Neuronal stem cell (in vitro differentiated cells): ENCODE measurements at regions not wholly inside any gene's neighbourhood (a gene's known extent, or its start where the extent isn't known, plus 50 kb on each side); places are given as distances from the start of the nearest gene placed in this dataset.

Experiments used
- DNase-seq: peaks from one replicate; pipeline ENCODE4 v3.0.0-alpha.2; 2013; ENCODE audit warnings: low spot score
- H2AFZ ChIP-seq: one replicate; pipeline ENCODE4 v1.6.1; 2013; ENCODE audit warnings: mild to moderate bottlenecking, low read length, inconsistent platforms
- H2AK5ac ChIP-seq: 2 replicates; pipeline ENCODE4 v1.6.1; 2013; ENCODE audit warnings: low read depth, mild to moderate bottlenecking, inconsistent platforms, low read length, moderate library complexity, mixed read lengths
- H2BK120ac ChIP-seq: 2 replicates; pipeline ENCODE4 v1.6.1; 2013; ENCODE audit warnings: low read depth, mild to moderate bottlenecking, inconsistent platforms, low read length, moderate library complexity, mixed read lengths
- H2BK12ac ChIP-seq: one replicate; pipeline ENCODE4 v1.6.1; 2013; ENCODE audit warnings: low read length, inconsistent platforms
- H2BK15ac ChIP-seq: 2 replicates; pipeline ENCODE4 v1.6.1; 2013; ENCODE audit warnings: mild to moderate bottlenecking, low read length, inconsistent platforms, mixed read lengths
- H2BK5ac ChIP-seq: one replicate; pipeline ENCODE4 v1.6.1; 2013; ENCODE audit warnings: inconsistent platforms, mild to moderate bottlenecking, low read length, moderate library complexity
- H3K14ac ChIP-seq: one replicate; pipeline ENCODE4 v1.6.1; 2013; ENCODE audit warnings: low read length, inconsistent platforms
- H3K18ac ChIP-seq: 2 replicates; pipeline ENCODE4 v1.6.1; 2013; ENCODE audit warnings: low read length, inconsistent platforms
- H3K23ac ChIP-seq: 2 replicates; pipeline ENCODE4 v1.6.1; 2013; ENCODE audit warnings: low read depth, mild to moderate bottlenecking, mixed read lengths, low read length, inconsistent platforms; ENCODE audit not compliant: poor library complexity
- H3K27ac ChIP-seq: replicated peaks from 3 replicates; pipeline ENCODE4 v1.5.1; 2013; ENCODE audit warnings: low read length, inconsistent platforms
- H3K27me3 ChIP-seq, 3 experiments: 2 replicates each; pipeline ENCODE4 v1.6.1; 2013; ENCODE audit warnings: low read length in 3 of 3, mild to moderate bottlenecking in 2 of 3, inconsistent platforms in 1 of 3, low read depth in 1 of 3, mixed read lengths in 1 of 3, moderate library complexity in 1 of 3; ENCODE audit not compliant: control insufficient read depth in 3 of 3, insufficient read depth in 3 of 3
- H3K36me3 ChIP-seq, 2 donors: replicated peaks in 1 of 2; 2 replicates each; pipeline ENCODE4 v1.6.1; 2013; ENCODE audit warnings: low read length in 2 of 2; ENCODE audit not compliant: control insufficient read depth in 2 of 2, insufficient read depth in 2 of 2
- H3K4ac ChIP-seq: 2 replicates; pipeline ENCODE4 v1.6.1; 2013; ENCODE audit warnings: inconsistent platforms, mild to moderate bottlenecking, low read length, moderate library complexity
- H3K4me1 ChIP-seq, 2 donors: 1 replicate in 1 of 2; 2 replicates in 1 of 2; pipeline ENCODE4 v1.6.1; 2013; ENCODE audit warnings: low read length in 2 of 2, low read depth in 1 of 2; ENCODE audit not compliant: control insufficient read depth in 2 of 2, insufficient read depth in 1 of 2
- H3K4me2 ChIP-seq: one replicate; pipeline ENCODE4 v1.6.1; 2013; ENCODE audit warnings: mild to moderate bottlenecking, low read length, inconsistent platforms; ENCODE audit not compliant: insufficient read depth, poor library complexity, severe bottlenecking
- H3K4me3 ChIP-seq, 2 donors: 2 replicates each; pipeline ENCODE4 v1.5.1; 2013; ENCODE audit warnings: low read length in 2 of 2, mild to moderate bottlenecking in 2 of 2, inconsistent platforms in 1 of 2, moderate library complexity in 1 of 2
- H3K79me1 ChIP-seq: one replicate; pipeline ENCODE4 v1.6.1; 2013; ENCODE audit warnings: low read depth, mild to moderate bottlenecking, inconsistent platforms, low read length, moderate library complexity
- H3K9ac ChIP-seq: one replicate; pipeline ENCODE4 v1.6.1; 2013; ENCODE audit warnings: mild to moderate bottlenecking, low read depth, low read length, inconsistent platforms; ENCODE audit not compliant: poor library complexity
- H3K9me3 ChIP-seq, 2 donors: replicated peaks in 1 of 2; 2 replicates each; pipeline versions ENCODE3 to v1.6.1; 2013; ENCODE audit warnings: low read length in 2 of 2, mild to moderate bottlenecking in 2 of 2, inconsistent platforms in 1 of 2, low read depth in 1 of 2, mixed read lengths in 1 of 2, moderate library complexity in 1 of 2; ENCODE audit not compliant: control insufficient read depth in 2 of 2, insufficient read depth in 1 of 2
- H4K8ac ChIP-seq: one replicate; pipeline ENCODE4 v1.6.1; 2013; ENCODE audit warnings: low read depth, mild to moderate bottlenecking, inconsistent platforms, low read length, moderate library complexity
- H4K91ac ChIP-seq: one replicate; pipeline ENCODE4 v1.6.1; 2013; ENCODE audit warnings: low read length, low read depth, mild to moderate bottlenecking, inconsistent platforms; ENCODE audit not compliant: poor library complexity
- WGBS, 2 donors: extraction: QIAGEN DNeasy Blood & Tissue Kit; methylation state at CpG; one replicate each; pipeline ENCODE4 v1.1.7; 2013; ENCODE audit warnings: missing lambda C conversion rate in 2 of 2, mixed read lengths in 1 of 2; ENCODE audit not compliant: insufficient read length in 2 of 2, insufficient replicate concordance in 1 of 2; ENCODE audit errors: extremely low coverage in 2 of 2; 5-methylcytosine and 5-hydroxymethylcytosine counted together

GRCh38 chr9:29213417-29214153 is 1640.3 kb upstream of the C9orf72 start, which contains the start of gene LINGO2:
LINGO2 (minus strand) TSS chr9:29213601.
- H2AFZ ChIP-seq: peak within 1 kb of the TSS; percentile 98
- H3K4me1 ChIP-seq: peaks cover 4 to 7% of the 10 kb centered on the region in 2 donors
- H3K9me3 ChIP-seq: no peaks in the 10 kb centered on the region
- peak within 1 kb of the TSS; percentile 18 for H2BK120ac ChIP-seq
- H2AK5ac ChIP-seq: no peak within 1 kb of the TSS
- H4K8ac ChIP-seq: no peak within 1 kb of the TSS
- H2BK12ac ChIP-seq: no peak within 1 kb of the TSS
- peak; percentile 54 for DNase-seq
- no peak within 1 kb of the TSS for H2BK15ac ChIP-seq
- H3K4me2 ChIP-seq: peak within 1 kb of the TSS; percentile 99
- no peak within 1 kb of the TSS for H3K9ac ChIP-seq
- H3K14ac ChIP-seq: no peak within 1 kb of the TSS
- peak within 1 kb of the TSS; percentile 65 to 86 for H3K4me3 ChIP-seq
- peaks cover 0 to 35% (median 34%) of the 10 kb centered on the region in 3 experiments for H3K27me3 ChIP-seq
- no peaks in the 10 kb centered on the region for H3K36me3 ChIP-seq
- peak within 1 kb of the TSS; percentile 90 for H3K18ac ChIP-seq
- no peaks in the 10 kb centered on the region for H3K79me1 ChIP-seq
- WGBS, 2 donors: no CpG with 5 or more reads among the region's 57 CpGs
- H3K27ac ChIP-seq: no peak within 1 kb of the TSS
- H2BK5ac ChIP-seq: no peak within 1 kb of the TSS
- H4K91ac ChIP-seq: no peak within 1 kb of the TSS
- peak within 1 kb of the TSS; percentile 65 for H3K23ac ChIP-seq
- H3K4ac ChIP-seq: no peak within 1 kb of the TSS

- Histone ChIP-seq H3K23ac (no peak overlapping the region), H2BK5ac (no peak overlapping the region), H3K4me2 (peak overlapping the region; percentile 99), H3K14ac (no peak overlapping the region), H2BK12ac (no peak overlapping the region), H2BK15ac (no peak overlapping the region), H2BK120ac (no peak overlapping the region), H3K18ac (peak overlapping the region; percentile 72), H3K27ac (no peak overlapping the region), H2AFZ (peak overlapping the region; percentile 98), H3K9ac (no peak overlapping the region), H3K4me3 (peak overlapping the region; percentile 65 to 86), H4K8ac (no peak overlapping the region), H3K4ac (no peak overlapping the region), H4K91ac (no peak overlapping the region), H3K27me3 (peaks cover 0 to 35% (median 34%) of the 10 kb centered on the region in 3 experiments), H3K36me3 (no peaks in the 10 kb centered on the region), H2AK5ac (no peak overlapping the region), H3K79me1 (no peaks in the 10 kb centered on the region), H3K9me3 (no peaks in the 10 kb centered on the region), H3K4me1 (peaks cover 4 to 7% of the 10 kb centered on the region in 2 donors)
- WGBS, 2 donors: no CpG with 5 or more reads among the region's 18 CpGs
- DNase-seq: no peak
Measured at GRCh38 chr9:29214154-29214689, 1640.9 kb upstream of the C9orf72 start.

- Histone ChIP-seq H3K4me3 (peak overlapping the region; percentile 65 to 86), H2BK12ac (no peak overlapping the region)
- peak; percentile 14 for DNase-seq
Measured at GRCh38 chr9:29214690-29215253, 1641.5 kb upstream of the C9orf72 start.

GRCh38 chr9:29217966-29218365 is 1644.7 kb upstream of the C9orf72 start:
- H3K4me1 ChIP-seq: peaks cover 0 to 2% of the 10 kb centered on the region in 2 donors
- peaks cover 0 to 41% (median 18%) of the 10 kb centered on the region in 3 experiments for H3K27me3 ChIP-seq
- no peak overlapping the region for H2BK120ac ChIP-seq
- no peak overlapping the region for H3K27ac ChIP-seq
- no peak overlapping the region for H4K91ac ChIP-seq
- H2AK5ac ChIP-seq: no peak overlapping the region
- DNase-seq: no peak
- H3K36me3 ChIP-seq: no peaks in the 10 kb centered on the region
- no peak overlapping the region for H3K9ac ChIP-seq
- no peak overlapping the region for H3K23ac ChIP-seq
- H3K14ac ChIP-seq: no peak overlapping the region
- H2BK15ac ChIP-seq: no peak overlapping the region
- H3K4ac ChIP-seq: no peak overlapping the region
- H2BK5ac ChIP-seq: no peak overlapping the region
- WGBS, 2 donors: no CpG with 5 or more reads among the region's 1 CpG
- no peaks in the 10 kb centered on the region for H3K79me1 ChIP-seq
- H3K18ac ChIP-seq: no peak overlapping the region
- H2BK12ac ChIP-seq: no peak overlapping the region
- no peak overlapping the region for H4K8ac ChIP-seq
- H3K4me2 ChIP-seq: no peak overlapping the region
- H2AFZ ChIP-seq: no peak overlapping the region
- H3K9me3 ChIP-seq: no peaks in the 10 kb centered on the region
- H3K4me3 ChIP-seq: no peak overlapping the region

More at GRCh38 chr9:29214690-29215253, 1641.5 kb upstream of the C9orf72 start:
- Histone ChIP-seq H3K14ac (no peak overlapping the region), H2BK15ac (no peak overlapping the region), H3K9ac (no peak overlapping the region), H3K79me1 (no peaks in the 10 kb centered on the region), H3K9me3 (no peaks in the 10 kb centered on the region), H2BK120ac (no peak overlapping the region), H2AK5ac (no peak overlapping the region), H3K4me1 (peaks cover 4 to 7% of the 10 kb centered on the region in 2 donors), H4K8ac (no peak overlapping the region), H4K91ac (no peak overlapping the region), H3K4me2 (peak overlapping the region; percentile 99), H2BK5ac (no peak overlapping the region), H3K27ac (no peak overlapping the region), H2AFZ (peak overlapping the region; percentile 98), H3K18ac (peak overlapping the region; percentile 44), H3K23ac (no peak overlapping the region), H3K36me3 (no peaks in the 10 kb centered on the region), H3K27me3 (peaks cover 0 to 35% (median 34%) of the 10 kb centered on the region in 3 experiments), H3K4ac (no peak overlapping the region)
- WGBS, 2 donors: no CpG with 5 or more reads among the region's 31 CpGs
